GM13977 (cell line): ENCODE measurements at regions not wholly inside any gene's neighbourhood (a gene's known extent, or its start where the extent isn't known, plus 50 kb on each side); places are given as distances from the start of the nearest gene placed in this dataset.
"Not testable (repeated sequence)": the region's sequence is repeated elsewhere in the genome, so short reads cannot be mapped to it uniquely, and the experiment has no call there.

Experiments
- DNase-seq: peaks from one replicate; pipeline ENCODE4 v3.0.0; 2012; ENCODE audit warnings: low spot score
- in situ Hi-C: fragments of 300-500 bp; cut with MboI; formaldehyde crosslinking; loops from one replicate; pipeline ENCODE4 v1.12.0; 2022; ENCODE audit warnings: low sequenced_read_pairs, low pct_unique_long_range_greater_than_20kb, mixed read lengths, inconsistent platforms; ENCODE audit not compliant: unreplicated experiment
- TF ChIP-seq, protein P1 (sequence below): IDR thresholded peaks from 2 replicates; pipeline ENCODE4 v1.5.1; 2012; ENCODE audit warnings: mild to moderate bottlenecking, control low read depth; ENCODE audit not compliant: insufficient read depth; ENCODE audit errors: extremely low read depth, missing control alignments

DNA sequence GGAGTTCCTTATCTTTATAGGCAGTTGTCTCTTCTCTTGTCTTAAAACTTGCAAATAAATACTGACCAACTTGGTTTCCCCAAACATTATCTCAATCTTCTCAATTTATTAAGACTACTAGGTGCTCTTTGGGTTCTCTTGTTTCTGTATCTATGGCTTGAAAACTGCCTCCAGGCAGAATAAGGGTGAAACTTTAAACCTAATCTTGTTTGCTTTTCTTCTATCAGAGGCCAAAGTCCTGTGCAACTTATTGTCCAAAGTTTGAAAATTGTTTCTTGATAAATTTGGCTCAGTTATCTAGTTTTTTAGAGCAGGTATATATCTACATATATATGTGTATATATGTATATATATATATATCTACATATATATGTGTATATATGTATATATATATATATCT is 110.1 kb upstream of the ANO5 start:
- DNase-seq: no peak
- TF ChIP-seq, protein P1, sequence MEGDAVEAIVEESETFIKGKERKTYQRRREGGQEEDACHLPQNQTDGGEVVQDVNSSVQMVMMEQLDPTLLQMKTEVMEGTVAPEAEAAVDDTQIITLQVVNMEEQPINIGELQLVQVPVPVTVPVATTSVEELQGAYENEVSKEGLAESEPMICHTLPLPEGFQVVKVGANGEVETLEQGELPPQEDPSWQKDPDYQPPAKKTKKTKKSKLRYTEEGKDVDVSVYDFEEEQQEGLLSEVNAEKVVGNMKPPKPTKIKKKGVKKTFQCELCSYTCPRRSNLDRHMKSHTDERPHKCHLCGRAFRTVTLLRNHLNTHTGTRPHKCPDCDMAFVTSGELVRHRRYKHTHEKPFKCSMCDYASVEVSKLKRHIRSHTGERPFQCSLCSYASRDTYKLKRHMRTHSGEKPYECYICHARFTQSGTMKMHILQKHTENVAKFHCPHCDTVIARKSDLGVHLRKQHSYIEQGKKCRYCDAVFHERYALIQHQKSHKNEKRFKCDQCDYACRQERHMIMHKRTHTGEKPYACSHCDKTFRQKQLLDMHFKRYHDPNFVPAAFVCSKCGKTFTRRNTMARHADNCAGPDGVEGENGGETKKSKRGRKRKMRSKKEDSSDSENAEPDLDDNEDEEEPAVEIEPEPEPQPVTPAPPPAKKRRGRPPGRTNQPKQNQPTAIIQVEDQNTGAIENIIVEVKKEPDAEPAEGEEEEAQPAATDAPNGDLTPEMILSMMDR: no peak
- in situ Hi-C loops: no loop called here

DNA sequence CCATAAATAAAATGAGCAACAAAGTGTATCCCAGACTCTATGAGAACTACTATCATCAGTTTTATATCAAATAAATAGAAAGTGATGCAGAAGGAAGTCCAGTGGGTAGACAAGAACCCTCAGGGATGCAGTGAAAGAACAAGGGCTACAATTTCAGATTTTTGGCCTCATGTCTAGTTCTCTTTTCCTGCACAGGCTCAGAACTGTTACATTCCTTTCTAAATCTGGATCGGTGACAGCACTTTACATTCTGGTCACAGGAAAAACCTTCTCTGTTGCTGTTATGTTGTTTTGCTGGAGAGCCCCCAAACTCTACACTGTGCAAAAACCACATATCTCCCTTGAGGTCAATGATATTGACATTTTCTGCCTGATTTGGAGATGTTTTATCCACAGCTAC is 108.8 kb upstream of the ANO5 start:
- in situ Hi-C loops: no loop called here
- DNase-seq: no peak
- TF ChIP-seq, protein P1: no peak

DNA sequence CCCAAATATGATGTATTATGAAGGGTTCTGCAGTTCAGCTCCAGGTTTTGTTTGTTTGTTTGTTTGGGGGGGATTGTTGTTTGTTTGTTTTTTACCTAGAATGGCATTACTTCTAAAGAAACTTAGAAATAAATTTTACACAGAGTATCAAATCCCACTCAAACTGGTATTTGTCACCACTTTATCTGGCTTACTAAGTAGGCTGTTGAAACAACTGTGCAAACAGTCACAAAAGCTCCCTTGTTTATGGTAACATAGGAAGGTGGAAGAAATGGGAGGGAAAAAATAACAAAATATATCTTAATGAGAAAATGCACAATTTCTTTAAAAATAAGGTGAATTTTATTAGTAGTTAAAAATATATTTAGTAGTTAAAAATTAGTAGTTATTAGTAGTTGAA is 108.3 kb upstream of the ANO5 start:
- TF ChIP-seq, protein P1: no peak
- DNase-seq: no peak
- in situ Hi-C loops: no loop called here

DNA sequence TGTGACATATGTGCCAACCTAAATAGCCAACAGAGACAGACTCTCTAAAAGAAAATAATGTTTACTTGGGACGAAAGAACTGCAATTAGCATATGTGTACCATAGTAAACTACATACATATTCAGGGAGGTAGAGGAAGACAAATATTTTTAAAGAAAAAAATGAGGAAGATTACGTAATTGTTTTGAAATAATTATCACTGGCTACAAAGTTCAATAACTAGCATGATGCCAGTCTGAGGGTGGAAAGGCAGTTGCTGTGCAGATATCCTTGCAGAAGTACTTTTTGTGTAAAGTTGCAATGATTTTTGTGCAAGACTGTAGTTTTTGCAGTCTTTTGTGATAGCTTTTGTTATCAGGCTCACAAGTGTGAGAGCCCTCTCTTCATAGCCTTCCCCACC is 103.3 kb upstream of the ANO5 start:
- no peak for DNase-seq
- TF ChIP-seq, protein P1: no peak
- in situ Hi-C loops: no loop called here

DNA sequence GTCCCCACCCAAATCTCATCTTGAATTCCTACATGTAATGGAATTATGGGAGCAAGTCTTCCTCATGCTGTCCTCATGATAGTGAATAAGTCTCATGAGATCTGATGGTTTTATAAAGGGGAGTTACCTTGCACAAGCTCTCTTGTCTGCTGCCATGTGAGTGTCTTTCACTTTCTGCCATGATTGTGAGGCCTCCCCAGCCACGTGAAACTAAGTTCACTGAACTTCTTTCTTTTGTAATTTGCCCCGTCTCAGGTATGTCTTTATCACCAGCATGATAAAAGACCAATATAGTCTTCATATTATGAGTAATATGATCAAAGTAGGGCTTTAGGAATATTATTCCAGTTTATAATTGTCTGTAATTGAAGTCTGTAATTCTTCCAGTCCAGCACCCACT is 86.3 kb upstream of the ANO5 start:
- TF ChIP-seq, protein P1: no peak
- no peak for DNase-seq
- in situ Hi-C loops: no loop called here

DNA sequence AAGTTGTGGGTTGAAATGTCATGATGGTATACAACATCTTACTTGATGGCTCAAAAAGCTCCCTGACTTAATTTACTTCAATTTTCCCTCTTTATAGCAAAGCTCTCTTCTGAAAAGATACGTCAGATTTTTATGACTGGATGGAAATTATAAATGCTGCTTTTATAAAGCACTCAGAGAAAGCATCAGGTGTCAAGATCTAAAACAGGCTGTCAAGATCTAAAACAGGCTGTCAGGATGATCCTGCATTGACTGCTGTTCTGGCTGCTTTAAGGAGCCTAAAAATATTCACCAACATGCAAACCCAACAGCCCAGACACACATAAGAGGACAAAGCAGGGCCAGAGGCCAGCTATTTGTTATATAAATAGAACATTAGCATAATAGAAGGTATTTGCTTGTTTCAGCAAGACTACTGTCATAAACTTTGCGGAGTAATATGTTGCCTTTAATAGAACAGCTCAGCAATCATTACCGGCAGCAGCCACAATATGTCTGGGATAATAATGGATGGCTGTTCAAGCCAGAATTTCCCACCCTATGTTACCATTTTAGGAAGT is 77.3 kb upstream of the ANO5 start:
- no peak for DNase-seq
- TF ChIP-seq, protein P1: no peak
- in situ Hi-C loops: no loop called here

DNA sequence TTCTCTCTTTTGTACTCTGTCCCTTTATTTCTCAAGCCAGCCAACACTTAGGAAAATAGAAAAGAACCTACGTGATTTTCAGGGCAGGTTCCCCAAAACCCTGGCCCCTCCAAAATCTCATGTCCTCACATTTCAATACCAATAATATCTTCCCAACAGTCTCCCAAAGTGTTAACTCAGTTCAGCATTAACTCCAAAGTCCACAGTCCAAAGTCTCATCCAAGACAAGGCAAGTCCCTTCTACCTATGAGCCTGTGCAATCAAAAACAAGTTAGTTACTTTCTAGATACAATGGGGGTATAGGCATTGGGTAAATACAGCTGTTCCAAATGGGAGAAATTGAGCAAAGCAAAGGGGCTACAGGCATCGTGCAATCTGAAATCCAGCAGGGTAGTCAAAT is 64.9 kb upstream of the ANO5 start:
- DNase-seq: not testable (repeated sequence)
- in situ Hi-C loops: loop anchor here (25.0 kb wide), 1 partner anchor 1491 kb away; no protein-coding TSS in a partner anchor
